Transverse colon (tissue), 4 donors: ENCODE measurements at regions not wholly inside any gene's neighbourhood (a gene's known extent, or its start where the extent isn't known, plus 50 kb on each side); places are given as distances from the start of the nearest gene placed in this dataset.
"Not testable (repeated sequence)": the region's sequence is repeated elsewhere in the genome, so short reads cannot be mapped to it uniquely, and the experiment has no call there.

Experiments
- DNase-seq: peaks from one replicate; pipeline ENCODE4 v3.0.0-alpha.2; 2019
- H3K27ac ChIP-seq, 4 donors: fragments of 200-600 bp; sonication (generic); 2 replicates each; pipeline ENCODE4 v1.5.1; 2016 to 2018; ENCODE audit warnings: inconsistent platforms in 4 of 4
- H3K27me3 ChIP-seq: fragments of 200-600 bp; sonication (generic); 2 replicates; pipeline ENCODE4 v1.5.1; 2017; ENCODE audit warnings: inconsistent platforms
- H3K36me3 ChIP-seq, 4 donors: fragments of 200-600 bp; sonication (generic); 2 replicates each; pipeline ENCODE4 v1.5.1; 2017 to 2019; ENCODE audit warnings: inconsistent platforms in 4 of 4
- H3K4me1 ChIP-seq, 4 donors: fragments of 200-600 bp; sonication (generic); 2 replicates each; pipeline ENCODE4 v1.5.1; 2017 to 2020; ENCODE audit warnings: inconsistent platforms in 4 of 4
- H3K4me3 ChIP-seq, 4 donors: fragments of 200-600 bp; sonication (generic); 1 replicate in 1 of 4; 2 replicates in 3 of 4; pipeline versions ENCODE4 v1.5.1 to v1.6.1; 2017 to 2019; ENCODE audit warnings: inconsistent platforms in 4 of 4
- H3K9me3 ChIP-seq, 2 donors: fragments of 200-600 bp; sonication (generic); 2 replicates each; pipeline ENCODE4 v1.5.1; 2017 to 2019; ENCODE audit warnings: inconsistent platforms in 2 of 2
- EP300 ChIP-seq: sonication (generic); formaldehyde crosslinking; IDR thresholded peaks from one replicate; pipeline ENCODE4 v1.6.1; 2017; ENCODE audit warnings: antibody characterized with exemption, low read depth
- POLR2A ChIP-seq: fragments of 450-650 bp; IDR thresholded peaks from one replicate; pipeline ENCODE4 v1.6.1; 2016; ENCODE audit warnings: antibody characterized with exemption, mild to moderate bottlenecking, moderate library complexity
- POLR2AphosphoS5 ChIP-seq, 3 donors: sonication (generic); formaldehyde crosslinking; IDR thresholded peaks; one replicate each; pipeline ENCODE4 v1.6.1; 2016; ENCODE audit warnings: antibody characterized with exemption in 3 of 3
- WGBS, 2 donors: methylation state at CpG; one replicate each; pipeline ENCODE4 v1.1.5; 2018; ENCODE audit warnings: low coverage in 1 of 2; 5-methylcytosine and 5-hydroxymethylcytosine counted together
- in situ Hi-C, 4 donors: fragments of 200-750 bp; cut with MboI; loops; one replicate each; pipeline versions ENCODE4 v1.15.0 to v1.15.1; 2017; ENCODE audit warnings: low sequenced_read_pairs in 3 of 4, low pct_ligation_motif_present in 1 of 4, low pct_unique_long_range_greater_than_20kb in 1 of 4
- intact Hi-C: fragments of 100-400 bp; cut with DNase I; formaldehyde crosslinking; loops from one replicate; pipeline ENCODE4 v1.15.1; 2023; ENCODE audit warnings: low total_unique reads
- TF ChIP-seq, protein P1 (sequence below), 5 experiments: fragments of 200-600 bp in 3 of 5; fragments of 450-650 bp in 2 of 5; sonication (generic) in 3 of 5; IDR thresholded peaks; 1 replicate in 2 of 5; 2 replicates in 3 of 5; pipeline ENCODE4 v1.5.1; 2016 to 2017; ENCODE audit warnings: antibody characterized with exemption in 5 of 5, inconsistent platforms in 3 of 5, mild to moderate bottlenecking in 2 of 5, moderate library complexity in 1 of 5

DNA sequence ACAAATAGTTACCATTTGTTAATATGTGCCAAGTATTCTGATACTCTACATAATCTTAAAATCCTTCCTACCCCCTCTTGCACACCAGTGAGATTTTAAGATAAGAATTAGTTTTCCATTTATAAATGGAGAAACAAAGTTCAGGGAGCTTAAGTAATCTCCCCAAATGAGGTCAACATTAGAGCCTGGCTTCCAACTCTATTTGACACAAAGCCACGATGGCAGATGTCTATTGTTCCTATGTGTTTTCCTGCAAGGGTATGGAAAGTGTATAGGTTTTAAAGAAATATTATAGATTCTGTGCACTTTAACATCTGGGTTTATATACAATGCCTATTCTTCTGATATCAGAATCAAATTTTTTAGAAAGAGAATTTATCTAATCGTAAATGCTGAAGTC, 143.9 kb upstream of the SEMA3C start:
- intact Hi-C loops (no loop called here), in situ Hi-C loops (no loop called here)
- Histone ChIP-seq H3K27ac (no peak overlapping the region), H3K36me3 (no peaks in the 10 kb centered on the region), H3K4me3 (no peak overlapping the region), H3K4me1 (peaks cover 0 to 13% (median 2%) of the 10 kb centered on the region in 4 donors), H3K27me3 (no peaks in the 10 kb centered on the region), H3K9me3 (no peaks in the 10 kb centered on the region)
- TF ChIP-seq POLR2AphosphoS5 (IDR thresholded peaks at IDR 0.05) (no peak), EP300 (no peak), POLR2A (no peak)
- TF ChIP-seq, protein P1, sequence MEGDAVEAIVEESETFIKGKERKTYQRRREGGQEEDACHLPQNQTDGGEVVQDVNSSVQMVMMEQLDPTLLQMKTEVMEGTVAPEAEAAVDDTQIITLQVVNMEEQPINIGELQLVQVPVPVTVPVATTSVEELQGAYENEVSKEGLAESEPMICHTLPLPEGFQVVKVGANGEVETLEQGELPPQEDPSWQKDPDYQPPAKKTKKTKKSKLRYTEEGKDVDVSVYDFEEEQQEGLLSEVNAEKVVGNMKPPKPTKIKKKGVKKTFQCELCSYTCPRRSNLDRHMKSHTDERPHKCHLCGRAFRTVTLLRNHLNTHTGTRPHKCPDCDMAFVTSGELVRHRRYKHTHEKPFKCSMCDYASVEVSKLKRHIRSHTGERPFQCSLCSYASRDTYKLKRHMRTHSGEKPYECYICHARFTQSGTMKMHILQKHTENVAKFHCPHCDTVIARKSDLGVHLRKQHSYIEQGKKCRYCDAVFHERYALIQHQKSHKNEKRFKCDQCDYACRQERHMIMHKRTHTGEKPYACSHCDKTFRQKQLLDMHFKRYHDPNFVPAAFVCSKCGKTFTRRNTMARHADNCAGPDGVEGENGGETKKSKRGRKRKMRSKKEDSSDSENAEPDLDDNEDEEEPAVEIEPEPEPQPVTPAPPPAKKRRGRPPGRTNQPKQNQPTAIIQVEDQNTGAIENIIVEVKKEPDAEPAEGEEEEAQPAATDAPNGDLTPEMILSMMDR (IDR thresholded peaks at IDR 0.05), result no peak
- no peak for DNase-seq
- WGBS, 2 donors, result 61 to 78% methylated on average over 2 of the region's 2 CpGs

DNA sequence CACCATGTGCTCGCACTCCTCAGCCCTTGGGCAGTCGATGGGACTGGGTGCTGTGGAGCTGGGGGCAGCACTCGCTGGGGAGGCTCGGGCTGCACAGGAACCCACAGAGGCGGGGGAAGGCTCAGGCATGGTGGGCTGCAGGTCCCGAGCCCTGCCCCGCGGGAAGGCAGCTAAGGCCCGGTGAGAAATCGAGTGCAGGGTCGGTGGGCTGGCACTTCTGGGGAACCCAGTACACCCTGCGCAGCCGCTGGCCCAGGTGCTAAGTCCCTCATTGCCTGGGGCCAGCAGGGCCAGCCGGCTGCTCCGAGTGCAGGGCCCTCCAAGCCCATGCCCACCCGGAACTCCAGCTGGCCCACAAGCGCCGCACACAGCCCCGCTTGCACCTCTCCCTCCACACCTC, 138.6 kb upstream of the SEMA3C start:
- 88% methylated on average over 17 of the region's 19 CpGs; no CpG with 5 or more reads in 1 of the 2 donors for WGBS, 2 donors
- DNase-seq, H3K36me3 ChIP-seq, in situ Hi-C loops, H3K9me3 ChIP-seq, H3K27me3 ChIP-seq, H3K4me1 ChIP-seq, H3K27ac ChIP-seq, intact Hi-C loops, H3K4me3 ChIP-seq: not testable (repeated sequence)

DNA sequence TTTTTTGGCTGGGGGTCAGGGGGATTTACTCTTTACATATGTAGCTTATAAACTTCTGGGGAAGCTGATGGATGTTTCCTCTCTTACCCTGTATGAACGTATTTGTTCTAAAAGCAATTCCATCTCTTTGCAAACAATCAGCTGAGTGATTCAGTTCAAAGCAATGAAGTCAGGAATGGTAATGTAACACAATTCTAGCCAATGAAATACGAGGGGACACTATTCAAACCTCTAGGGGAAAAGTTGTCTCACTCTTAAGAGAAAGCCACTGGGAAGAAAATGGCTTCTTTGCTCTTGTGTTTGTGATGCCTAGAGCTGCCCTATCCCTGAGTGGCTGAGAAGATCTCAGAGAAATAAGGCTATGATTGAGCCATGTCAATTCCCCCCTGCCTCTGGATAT, 134.8 kb upstream of the SEMA3C start:
- H3K27ac ChIP-seq, result no peak overlapping the region

DNA sequence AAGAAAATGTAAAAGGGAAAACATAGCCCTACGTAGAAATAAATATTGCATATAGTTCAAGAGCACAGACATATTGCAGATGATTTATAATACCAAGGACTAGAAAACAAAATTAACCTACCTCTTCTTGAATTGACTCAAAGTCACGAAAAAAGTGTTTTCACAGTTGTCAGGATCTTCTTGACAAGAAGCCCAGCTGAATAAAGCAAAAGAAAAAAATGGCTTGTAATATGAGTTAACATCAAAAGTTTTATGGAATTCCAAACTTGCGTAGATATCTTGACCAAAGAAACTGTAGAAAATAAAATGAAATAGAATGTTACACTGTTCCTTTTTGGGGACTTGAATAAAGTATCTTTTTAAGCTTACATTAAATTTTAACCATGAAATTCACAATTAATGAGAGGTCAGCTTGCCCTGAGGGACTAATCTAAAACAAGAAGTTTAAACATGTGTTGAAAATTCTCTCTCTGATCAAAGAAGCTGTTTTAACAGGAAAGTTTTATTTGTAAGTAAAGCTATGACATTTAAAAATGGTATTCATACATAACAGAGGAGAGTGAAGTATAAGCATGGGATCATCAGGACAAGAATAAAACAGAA, 133.1 kb upstream of the SEMA3C start:
- Histone ChIP-seq H3K27me3 (no peaks in the 10 kb centered on the region), H3K4me1 (no peaks in the 10 kb centered on the region), H3K4me3 (no peak overlapping the region), H3K27ac (no peak overlapping the region), H3K9me3 (peaks cover 0 to 1% of the 10 kb centered on the region in 2 donors), H3K36me3 (no peaks in the 10 kb centered on the region)
- in situ Hi-C loops, result no loop called here
- intact Hi-C loops, result no loop called here
- TF ChIP-seq POLR2AphosphoS5 (IDR thresholded peaks at IDR 0.05) (no peak), POLR2A (no peak)
- TF ChIP-seq, protein P1 (IDR thresholded peaks at IDR 0.05), result no peak
- no peak for DNase-seq
- WGBS, 2 donors, result 48 to 79% methylated on average over 3 of the region's 3 CpGs

More for the DNA sequence above, 134.8 kb upstream of the SEMA3C start:
- Histone ChIP-seq H3K4me3 (no peak overlapping the region), H3K36me3 (no peaks in the 10 kb centered on the region), H3K9me3 (no peaks in the 10 kb centered on the region), H3K27me3 (no peaks in the 10 kb centered on the region), H3K4me1 (no peaks in the 10 kb centered on the region)
- intact Hi-C loops, result no loop called here
- 50 to 54% methylated on average over 2 of the region's 2 CpGs for WGBS, 2 donors
- in situ Hi-C loops, result no loop called here
- TF ChIP-seq POLR2A (no peak), POLR2AphosphoS5 (IDR thresholded peaks at IDR 0.05) (no peak), EP300 (no peak)
- TF ChIP-seq, protein P1 (IDR thresholded peaks at IDR 0.05), result no peak
- no peak for DNase-seq

DNA sequence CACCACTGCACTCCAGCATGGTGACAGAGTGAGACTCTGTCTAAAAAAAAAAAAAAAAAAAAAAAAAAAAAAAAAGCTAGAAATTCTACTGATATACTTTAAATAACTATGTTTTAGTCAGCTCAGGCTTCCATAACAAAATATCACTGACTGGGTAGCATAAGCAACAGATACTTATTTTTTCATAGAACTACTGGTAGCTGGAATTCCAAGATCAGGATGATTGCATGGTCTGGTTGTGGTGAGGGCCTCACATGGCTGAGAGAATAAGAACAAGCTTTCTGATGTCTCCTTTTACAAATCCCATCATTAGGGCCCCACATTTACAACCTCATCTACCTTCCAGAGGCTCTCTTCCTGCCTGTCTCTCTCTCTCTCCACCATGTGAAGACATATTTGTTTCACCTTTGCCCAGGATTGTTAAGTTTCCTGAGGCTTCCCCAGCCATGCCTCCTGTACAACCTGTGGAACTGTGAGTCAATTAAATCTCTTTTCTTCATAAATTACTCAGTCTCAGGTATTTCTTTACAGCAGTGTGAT, 126.7 kb upstream of the SEMA3C start:
- Histone ChIP-seq H3K27me3 (no peaks in the 10 kb centered on the region), H3K4me1 (no peaks in the 10 kb centered on the region), H3K9me3 (peaks cover 0 to 3% of the 10 kb centered on the region in 2 donors), H3K4me3 (no peak overlapping the region), H3K27ac (no peak overlapping the region), H3K36me3 (no peaks in the 10 kb centered on the region)
- in situ Hi-C loops (no loop called here), intact Hi-C loops (no loop called here)
- no peak for DNase-seq
- no peak for TF ChIP-seq POLR2A
- TF ChIP-seq, protein P1 (IDR thresholded peaks at IDR 0.05), result no peak

DNA sequence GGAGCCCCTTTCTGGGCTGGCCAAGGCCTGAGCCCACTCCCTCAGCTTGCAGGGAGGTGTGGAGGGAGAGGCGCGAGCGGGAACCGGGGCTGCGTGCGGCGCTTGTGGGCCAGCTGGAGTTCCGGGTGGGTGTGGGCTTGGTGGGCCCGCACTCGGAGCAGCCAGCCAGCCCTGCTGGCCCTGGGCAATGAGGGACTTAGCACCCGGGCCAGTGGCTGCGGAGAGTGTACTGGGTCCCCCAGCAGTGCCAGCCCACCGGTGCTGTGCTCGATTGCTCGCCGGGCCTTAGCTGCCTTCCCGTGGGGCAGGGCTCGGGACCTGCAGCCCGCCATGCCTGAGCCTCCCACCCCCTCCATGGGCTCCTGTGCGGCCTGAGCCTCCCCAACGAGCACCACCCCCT, 123.8 kb upstream of the SEMA3C start:
- H3K36me3 ChIP-seq, H3K27me3 ChIP-seq, intact Hi-C loops, H3K27ac ChIP-seq, H3K9me3 ChIP-seq, DNase-seq, H3K4me1 ChIP-seq, H3K4me3 ChIP-seq, in situ Hi-C loops: not testable (repeated sequence)
- 94% methylated on average over 18 of the region's 21 CpGs; no CpG with 5 or more reads in 1 of the 2 donors for WGBS, 2 donors
